Caki2 (cell line): ENCODE measurements at regions not wholly inside any gene's neighbourhood (a gene's known extent, or its start where the extent isn't known, plus 50 kb on each side); places are given as distances from the start of the nearest gene placed in this dataset.

Experiments used
- DNase-seq: peaks from one replicate; pipeline ENCODE4 v3.0.0-alpha.2; 2015; ENCODE audit warnings: low read depth
- in situ Hi-C: cut with HindIII; loops from 2 replicates; pipeline ENCODE4 v1.10.0; 2016; ENCODE audit warnings: low sequenced_read_pairs, low pct_unique_long_range_greater_than_20kb, mixed read lengths

DNA sequence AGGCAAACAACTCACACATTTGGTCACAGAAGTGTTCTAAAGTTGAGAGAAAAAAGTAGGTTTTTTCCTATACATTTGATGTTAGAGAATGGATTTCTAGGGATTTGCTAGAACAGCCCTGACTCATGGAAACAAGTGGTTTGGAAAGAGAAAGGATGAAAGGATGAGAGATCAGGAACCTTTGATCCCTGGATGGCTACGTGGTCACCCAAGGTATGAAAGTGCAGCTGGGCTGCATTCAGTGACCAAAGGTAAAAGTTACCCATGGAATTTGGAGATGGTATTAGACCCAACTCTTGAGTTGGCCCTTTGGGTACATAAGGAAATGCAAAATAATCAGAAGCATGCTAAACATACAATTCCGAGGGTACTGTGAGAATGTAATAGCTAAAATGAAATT, 61.3 kb upstream of the SPIN1 start:
- in situ Hi-C loops: no loop called here
- DNase-seq: no peak

DNA sequence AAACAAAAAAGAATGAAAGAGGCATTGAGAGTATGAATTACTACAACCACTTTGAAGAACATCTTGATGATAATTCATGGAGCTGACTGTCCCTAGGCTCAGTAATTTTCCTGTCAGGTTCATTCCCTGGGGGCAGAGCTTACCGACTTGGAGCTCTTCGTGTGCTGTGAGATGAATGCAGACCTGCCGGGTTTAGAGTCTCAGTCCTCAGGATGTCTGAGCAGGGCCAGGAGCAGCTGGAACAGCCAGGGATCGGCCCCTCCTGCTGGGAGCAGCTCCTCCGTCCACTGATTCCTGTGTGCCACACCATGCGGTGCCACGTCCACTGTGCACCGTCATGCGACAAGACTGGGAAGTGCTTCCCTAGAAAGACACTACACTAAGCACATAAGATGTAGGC, 62.2 kb upstream of the SPIN1 start:
- no peak for DNase-seq
- in situ Hi-C loops: no loop called here

DNA sequence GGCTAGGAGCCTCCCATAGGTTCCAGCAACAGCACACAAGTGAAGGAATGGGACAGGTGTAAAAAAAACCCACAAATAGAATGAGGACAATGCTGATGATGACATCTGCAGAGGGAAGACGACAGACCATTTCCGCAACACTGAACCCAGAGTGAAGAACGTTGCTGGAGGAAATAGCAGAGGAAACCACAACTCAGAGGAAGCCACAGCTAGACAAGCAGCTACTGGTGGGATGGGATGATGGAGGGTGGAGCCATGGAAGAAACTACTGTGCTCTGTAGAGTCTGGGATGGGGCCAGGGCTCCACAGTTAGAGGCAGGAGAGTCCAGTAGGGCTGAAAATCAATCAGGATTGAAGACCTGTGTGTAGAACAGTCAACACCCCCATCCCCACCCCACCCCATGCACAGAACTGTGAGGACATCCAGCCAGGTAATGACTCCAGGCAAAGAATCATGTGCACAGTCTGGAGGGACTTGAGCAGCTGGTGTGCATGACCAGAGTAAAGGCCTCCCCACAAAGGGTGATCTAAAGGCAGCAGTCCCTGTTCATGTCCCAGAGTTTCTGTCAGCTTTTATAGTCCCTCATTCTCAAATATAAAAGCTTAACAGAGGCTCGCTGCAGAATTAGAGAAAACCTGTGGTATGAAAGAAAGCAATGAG, 65.2 kb upstream of the SPIN1 start:
- no peak for DNase-seq
- in situ Hi-C loops: no loop called here

DNA sequence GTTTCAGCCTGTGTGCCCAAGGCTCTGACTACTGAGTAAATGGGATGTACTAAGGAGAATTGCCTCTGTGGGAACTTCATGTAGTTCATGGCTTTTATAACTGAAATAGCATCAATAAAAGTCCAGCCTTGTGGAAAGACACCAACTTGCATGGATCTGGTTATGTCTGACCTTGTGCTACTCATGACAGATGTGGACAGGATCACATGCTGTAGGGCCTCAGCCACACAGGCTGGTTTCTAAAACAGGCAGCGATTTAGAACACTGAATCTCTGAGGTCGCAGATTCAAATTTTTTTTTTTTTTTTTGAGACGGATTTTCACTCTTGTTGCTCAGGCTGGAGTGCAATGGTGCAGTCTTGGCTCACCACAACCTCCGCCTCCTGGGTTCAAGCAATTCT, 66.5 kb upstream of the SPIN1 start:
- in situ Hi-C loops: no loop called here
- no peak for DNase-seq

DNA sequence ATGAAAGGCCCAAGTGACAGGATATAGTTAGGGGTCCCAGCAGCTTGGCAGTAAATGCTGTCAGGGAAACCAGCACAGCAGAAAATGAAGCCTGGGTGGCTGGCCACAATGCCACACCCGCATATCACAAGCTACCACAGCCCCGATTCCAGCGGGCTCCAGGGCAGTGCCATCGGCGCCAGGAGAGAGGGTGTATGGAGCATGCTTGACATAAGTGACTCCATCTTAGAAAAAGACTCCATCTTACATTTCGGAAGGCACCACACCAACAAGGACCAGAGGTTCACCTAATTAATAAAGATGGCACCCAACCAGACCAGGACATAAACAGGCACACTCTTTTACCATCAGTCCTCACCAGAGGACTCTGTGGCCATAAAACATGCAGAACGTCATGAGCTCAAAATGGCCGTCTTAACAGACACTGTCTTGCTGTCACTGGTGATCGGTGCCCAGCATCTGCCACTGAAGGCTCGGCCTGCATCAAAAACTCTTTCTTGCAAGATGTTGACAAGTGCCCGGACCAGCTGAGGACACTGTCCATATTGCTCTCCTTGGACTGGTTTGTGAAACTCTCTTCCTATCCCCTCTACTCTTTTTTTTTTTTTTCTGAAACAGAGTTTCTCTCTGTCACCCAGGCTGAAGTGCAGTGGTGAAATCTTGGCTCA, 67.4 kb upstream of the SPIN1 start:
- in situ Hi-C loops: no loop called here
- DNase-seq: no peak

DNA sequence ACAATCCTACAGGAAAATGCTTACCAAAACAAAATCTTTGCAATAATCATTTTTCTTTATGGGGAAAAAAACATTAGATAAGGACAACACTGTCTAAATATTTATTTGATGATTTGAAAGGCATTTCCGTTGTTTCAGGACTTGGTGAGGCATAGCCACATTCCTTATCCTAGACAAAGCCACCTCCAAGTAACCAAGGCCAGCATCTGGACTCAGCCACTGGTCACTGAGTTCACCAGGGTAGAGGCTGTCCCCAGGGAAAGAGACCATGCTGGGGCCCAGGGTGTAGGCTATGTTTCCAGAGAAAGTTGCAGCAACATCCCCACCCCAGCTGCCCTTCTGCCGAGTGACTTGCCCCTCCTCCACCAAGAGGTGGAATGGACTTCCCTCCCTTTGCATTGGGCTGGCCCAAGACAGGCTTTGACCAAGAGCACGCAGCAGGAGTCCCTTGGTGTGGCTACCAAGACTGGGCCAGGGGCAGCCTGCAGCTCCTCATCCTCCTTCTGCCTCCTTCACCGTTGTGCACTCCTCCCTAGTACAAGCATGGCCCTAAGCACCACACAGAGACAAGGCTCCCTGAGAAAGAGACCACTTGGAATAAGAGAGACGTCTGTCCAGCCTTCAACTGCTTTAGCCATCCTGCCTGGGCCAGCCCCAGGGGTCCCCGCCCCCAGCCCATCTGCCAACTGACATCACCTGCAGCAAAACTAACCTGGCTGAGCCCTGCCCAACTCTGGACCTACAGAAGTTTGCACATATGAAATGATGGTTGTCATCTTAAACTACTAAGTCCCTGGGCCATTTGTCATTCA, 68.1 kb upstream of the SPIN1 start:
- DNase-seq: no peak
- in situ Hi-C loops: no loop called here

DNA sequence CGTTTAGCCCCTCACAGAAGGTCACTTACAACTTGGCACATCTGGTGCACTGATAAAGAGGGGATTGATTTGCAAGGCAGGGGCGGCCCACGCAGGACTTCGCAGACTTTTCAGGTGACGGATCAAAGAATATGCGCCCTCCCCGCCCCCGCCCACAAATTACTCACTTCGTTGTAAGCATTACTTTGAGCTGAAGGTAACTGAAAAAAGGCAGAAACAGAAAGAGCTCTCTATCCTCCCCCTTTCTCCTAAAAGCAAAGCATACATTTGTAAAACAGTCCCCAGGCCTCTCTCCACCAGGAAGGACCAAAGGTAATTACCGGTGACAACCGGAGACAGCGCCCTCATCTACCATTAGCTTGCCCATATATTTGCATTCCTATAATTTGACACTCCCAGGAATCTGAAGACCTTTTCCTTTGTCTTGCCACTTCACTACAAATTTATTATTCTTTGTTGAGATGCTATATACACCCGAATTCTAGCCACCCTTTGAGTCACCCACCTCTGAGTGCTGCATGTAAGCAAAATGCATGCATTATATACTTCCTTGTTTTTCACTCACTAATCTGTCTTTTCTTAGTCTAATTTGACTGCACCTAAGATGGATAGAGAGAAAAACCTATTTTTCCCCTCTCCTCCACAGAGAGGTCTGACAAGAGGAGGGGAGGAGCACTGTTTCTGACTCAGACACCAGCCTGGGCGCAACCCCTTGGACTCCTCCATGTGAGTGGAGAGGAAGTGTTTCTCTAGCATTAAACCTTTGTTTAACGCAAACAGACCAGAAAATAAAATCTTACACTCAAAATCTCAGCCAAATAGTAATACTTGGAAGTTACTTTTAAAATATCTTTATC, 74.7 kb upstream of the SPIN1 start:
- in situ Hi-C loops: no loop called here
- DNase-seq: no peak

DNA sequence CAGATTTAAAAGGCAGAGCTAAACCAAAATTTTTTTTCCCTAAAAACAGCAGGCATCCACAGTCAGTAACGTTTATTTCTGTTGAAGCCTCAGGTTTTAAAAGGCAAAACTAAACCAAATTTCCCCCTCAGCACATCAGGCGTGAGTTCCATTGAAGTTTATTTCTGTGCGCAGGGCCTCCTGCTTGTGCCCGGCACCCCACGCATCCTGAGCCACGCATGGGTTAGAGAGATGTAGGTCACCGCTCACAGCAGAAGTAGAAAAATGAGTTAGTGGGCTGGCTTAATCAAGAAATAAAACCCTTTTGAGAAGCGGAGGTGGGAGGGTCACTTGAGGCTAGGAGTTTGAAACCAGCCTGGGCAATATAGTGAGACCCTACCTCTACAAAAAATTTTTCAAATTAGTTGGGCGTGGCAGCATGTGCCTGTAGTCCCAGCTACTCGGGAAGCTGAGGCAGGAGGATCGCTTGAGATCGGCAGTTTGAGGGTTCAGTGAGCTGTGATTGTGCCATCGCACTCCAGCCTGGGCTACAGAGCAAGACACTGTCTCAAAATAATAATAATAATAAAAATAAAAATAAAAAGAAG, 75.6 kb upstream of the SPIN1 start:
- no peak for DNase-seq
- in situ Hi-C loops: no loop called here

DNA sequence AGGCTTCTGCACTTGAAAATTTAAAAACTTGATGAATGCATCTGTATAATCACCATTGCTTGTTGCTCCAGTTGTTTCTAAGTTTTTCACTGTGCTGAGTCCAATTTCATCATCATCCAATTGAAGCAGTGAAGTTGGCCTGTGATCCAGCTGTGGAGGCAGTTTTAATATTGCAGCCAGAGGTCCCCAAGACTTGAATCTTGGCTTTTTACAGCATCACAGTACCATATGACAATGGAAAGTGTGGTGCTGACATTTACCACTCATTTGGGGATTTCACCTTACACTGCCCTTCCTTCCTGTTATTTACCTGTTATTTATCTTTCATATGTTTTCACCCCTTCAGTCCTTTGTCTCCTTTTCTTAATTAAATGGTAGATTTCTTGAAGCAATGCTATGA, 76.2 kb upstream of the SPIN1 start:
- no peak for DNase-seq
- in situ Hi-C loops: no loop called here

DNA sequence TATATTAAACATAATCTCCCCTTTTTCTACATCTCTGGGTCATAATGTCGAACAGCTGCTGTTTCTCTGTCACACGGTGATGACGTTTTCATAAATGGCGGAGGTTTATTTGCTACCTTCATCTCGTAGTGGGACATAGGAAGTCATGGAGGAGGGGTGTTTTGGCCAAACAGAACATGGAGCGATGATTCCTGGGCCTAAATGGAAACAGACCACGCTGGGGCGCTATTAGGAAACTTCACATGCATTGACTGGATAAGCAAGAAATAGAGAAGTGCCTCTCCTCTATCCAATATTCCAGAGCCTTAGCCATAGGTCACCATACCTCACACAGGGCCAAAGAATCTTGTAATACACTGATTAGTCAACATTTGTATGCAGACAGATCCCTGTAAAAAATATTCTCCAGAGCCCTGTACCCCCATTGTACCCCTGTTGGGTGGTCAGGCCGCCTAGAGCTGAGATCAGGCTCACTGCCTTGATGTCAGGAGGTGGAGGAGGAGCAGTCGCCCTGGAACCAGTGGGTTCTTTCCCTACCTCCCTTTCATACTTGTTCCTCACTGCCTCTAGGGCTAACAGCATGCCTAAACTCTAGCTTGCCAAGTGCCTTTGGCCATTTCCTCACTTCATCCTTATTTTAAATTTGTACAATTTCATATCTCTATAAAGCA, 77.8 kb upstream of the SPIN1 start:
- DNase-seq: no peak
- in situ Hi-C loops: no loop called here

DNA sequence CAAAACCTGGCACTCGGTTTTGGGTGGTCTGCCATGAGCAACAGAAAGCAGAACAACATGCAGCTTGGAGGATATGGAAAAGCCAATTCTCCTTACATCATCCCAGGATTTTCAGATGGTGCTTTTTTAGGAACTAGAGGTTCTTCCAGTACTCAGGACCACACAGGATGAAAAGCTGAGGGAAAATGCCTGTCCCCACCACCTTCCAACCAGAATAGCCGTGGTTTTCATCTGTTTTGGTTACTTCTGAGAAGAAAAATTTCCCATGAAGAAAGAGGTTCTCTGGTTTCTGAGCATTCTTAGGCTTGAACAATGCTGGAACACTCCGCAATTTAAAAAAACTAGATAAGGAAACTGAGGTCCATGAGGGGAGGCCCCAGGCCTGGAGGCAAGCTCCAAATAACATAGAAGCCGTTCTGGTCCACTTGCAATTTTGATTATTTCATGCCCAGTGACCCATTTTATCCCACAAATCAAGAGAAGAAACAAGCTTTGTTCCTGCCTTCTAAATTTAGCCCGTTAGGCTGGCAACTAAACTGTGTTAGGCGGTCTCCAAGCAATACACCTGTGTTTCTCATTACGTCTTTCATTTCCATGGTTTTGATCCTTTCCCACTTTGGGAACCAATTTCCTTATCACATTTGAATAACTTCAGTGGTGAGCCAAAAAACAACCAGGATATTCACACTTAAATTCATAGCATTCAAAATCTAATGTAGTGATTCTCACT, 79.2 kb upstream of the SPIN1 start:
- DNase-seq: no peak
- in situ Hi-C loops: no loop called here

DNA sequence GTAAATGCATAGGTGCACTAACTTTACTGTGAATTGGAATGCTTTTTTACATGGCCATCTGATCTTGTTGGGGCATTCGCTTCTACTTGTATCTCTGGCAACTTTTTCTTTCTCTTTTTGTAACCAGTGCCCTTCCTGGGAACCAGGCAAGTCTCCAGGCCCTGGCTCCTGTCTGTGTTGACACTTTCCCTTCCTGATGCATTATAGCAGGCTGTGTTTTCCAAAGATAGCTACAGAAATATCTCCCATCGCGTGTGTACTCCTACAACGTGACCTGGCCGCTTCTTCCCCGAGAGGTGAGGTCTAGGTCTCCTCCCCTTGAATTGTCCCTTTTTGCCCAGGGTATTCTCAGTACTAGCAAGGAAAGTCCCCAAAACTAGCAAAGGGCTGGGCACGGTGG, 81.1 kb upstream of the SPIN1 start:
- DNase-seq: no peak
- in situ Hi-C loops: no loop called here

DNA sequence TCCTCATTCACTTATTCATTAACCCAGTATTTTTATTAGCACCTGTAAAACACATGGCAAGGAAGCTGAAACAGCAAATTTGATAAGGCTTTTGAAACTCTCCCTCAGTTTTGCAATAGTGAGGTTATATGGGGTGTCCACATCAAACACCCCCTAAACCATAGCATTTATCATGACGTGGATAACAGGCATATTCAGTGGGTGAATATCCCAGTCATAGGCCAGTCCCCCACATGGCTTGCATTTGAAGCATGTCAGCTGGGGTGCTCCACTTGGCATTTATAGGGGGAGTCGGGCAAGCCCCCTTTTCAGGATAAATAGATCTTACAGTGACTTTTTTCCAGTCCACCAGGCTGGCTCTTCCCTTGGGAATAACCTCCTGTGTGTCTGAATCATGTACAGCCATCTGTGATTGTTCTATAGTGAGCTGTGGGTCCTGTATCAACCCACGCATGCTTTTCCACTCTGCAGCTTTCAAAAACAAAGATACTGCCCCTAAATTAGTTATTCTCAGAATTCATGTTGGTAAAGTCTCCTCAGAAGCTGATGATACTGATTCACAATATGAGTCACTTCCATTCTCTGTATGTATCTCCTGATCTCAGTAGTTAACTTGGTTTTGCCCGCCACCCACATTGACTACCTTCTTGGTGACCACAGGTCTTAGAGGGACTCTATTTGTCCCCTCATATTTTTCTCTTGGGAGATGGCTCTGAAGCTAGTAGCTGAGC, 84.4 kb upstream of the SPIN1 start:
- no peak for DNase-seq
- in situ Hi-C loops: no loop called here

DNA sequence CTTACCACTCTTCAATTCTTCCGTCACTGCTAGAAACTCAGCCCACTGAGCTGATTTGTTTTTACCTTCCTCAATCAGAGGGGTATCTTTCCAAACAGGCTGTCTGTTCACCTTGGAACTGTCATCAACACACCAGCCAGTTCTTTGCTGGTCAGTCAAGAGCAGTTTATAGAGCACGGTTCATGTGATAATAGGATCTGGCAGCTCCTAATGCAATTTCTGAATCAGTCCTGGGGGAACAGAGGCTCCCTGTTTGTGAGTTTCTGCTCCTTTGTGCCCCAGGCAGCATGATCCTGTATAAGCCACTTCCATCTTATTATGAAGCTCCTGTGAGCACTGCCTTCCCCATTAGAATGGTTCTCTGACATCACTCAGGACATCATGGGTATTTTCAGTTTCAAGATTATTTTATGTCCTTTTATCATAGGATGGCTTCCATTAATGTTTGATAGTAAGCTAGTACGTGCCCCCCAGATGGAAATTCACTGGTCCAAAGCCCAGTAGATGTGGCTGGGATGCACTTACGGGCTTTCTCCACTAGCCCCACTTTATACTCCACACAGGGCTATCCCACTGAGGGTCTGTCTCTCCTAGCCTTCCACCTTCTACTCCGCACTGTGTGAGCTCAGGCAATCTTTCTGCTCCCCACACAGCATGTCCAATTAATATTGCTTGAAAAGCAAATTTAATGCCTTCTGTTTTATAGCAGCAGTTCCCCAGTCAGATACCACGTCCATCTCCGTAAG, 85.5 kb upstream of the SPIN1 start:
- DNase-seq: no peak
- in situ Hi-C loops: no loop called here

DNA sequence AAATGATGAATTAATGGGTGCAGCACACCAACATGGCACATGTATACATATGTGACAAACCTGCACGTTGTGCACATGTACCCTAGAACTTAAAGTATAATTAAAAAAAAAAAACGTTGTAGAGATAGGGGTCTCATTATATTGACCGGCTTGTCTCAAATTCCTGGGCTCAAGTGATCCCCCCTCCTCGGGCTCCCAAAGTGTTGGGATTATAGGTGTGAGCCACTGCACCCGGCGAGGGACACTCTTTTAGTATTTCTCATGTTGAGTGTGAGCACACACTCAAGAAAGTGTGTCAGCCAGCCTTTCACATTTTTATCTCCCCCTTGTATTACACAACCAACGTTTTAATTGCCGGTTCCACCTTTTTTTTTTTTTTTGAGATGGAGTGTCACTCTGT, 87.7 kb upstream of the SPIN1 start:
- in situ Hi-C loops: no loop called here
- DNase-seq: no peak

DNA sequence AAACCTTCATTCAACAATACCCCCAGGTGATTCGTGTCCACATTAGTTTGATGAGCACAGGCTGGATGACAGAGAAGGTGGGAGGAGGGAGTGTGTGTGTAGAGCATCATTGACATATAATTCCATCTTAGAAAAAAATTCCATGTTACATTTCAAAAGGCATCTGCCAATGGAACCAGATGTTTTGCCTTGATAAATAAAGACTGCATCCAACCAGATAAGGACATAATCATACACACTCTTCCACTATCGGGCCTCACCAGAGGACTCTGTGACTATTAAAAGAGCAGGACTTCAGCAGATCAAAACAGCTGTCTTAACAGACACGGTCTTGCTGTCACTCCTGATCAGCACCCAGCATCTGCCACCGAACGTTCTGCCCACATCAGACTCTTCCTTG, 96.4 kb upstream of the SPIN1 start:
- DNase-seq: no peak
- in situ Hi-C loops: no loop called here
